ENCODE measurements at regions not wholly inside any gene's neighbourhood (a gene's known extent, or its start where the extent isn't known, plus 50 kb on each side); places are given as distances from the start of the nearest gene placed in this dataset.

DNA sequence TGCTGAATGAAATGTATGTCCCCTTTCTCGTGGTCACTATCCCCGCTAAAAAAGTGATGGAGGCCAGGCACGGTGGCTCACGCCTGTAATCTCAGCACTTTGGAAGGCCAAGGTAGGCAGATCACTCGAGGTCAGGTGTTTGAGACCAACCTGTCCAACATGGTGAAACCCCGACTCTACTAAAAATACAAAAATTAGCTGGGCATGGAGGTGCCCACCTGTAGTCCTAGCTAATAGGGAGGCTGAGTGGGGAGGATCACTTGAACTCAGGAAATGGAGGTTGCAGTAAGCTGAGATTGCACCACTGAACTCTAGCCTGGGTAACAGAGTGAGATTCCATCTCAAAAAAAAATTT is 91.4 kb upstream of the MKLN1 start:
- TF ChIP-seq, protein P1, sequence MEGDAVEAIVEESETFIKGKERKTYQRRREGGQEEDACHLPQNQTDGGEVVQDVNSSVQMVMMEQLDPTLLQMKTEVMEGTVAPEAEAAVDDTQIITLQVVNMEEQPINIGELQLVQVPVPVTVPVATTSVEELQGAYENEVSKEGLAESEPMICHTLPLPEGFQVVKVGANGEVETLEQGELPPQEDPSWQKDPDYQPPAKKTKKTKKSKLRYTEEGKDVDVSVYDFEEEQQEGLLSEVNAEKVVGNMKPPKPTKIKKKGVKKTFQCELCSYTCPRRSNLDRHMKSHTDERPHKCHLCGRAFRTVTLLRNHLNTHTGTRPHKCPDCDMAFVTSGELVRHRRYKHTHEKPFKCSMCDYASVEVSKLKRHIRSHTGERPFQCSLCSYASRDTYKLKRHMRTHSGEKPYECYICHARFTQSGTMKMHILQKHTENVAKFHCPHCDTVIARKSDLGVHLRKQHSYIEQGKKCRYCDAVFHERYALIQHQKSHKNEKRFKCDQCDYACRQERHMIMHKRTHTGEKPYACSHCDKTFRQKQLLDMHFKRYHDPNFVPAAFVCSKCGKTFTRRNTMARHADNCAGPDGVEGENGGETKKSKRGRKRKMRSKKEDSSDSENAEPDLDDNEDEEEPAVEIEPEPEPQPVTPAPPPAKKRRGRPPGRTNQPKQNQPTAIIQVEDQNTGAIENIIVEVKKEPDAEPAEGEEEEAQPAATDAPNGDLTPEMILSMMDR (conservative IDR thresholded peaks at IDR 0.05 in 1 of 2, IDR thresholded peaks at IDR 0.05 in 1 of 2; ENCODE audit: low read depth in 1 of 2, low read length in 2 of 2): no peak
- TF ChIP-seq EZH2 (IDR thresholded peaks at IDR 0.05; ENCODE audit: low read length, missing control alignments): no peak
